WI38 (cell line): ENCODE measurements at regions not wholly inside any gene's neighbourhood (a gene's known extent, or its start where the extent isn't known, plus 50 kb on each side); places are given as distances from the start of the nearest gene placed in this dataset.

Source experiments
- H3K4me3 ChIP-seq: 2 replicates; pipeline ENCODE4 v1.5.1; 2011; ENCODE audit warnings: low read depth, mild to moderate bottlenecking, control low read depth, low read length
- TF ChIP-seq, protein P1 (sequence below): IDR thresholded peaks from 2 replicates; pipeline ENCODE4 v1.5.1; 2012; ENCODE audit warnings: low read depth, mild to moderate bottlenecking, control low read depth, low read length

DNA sequence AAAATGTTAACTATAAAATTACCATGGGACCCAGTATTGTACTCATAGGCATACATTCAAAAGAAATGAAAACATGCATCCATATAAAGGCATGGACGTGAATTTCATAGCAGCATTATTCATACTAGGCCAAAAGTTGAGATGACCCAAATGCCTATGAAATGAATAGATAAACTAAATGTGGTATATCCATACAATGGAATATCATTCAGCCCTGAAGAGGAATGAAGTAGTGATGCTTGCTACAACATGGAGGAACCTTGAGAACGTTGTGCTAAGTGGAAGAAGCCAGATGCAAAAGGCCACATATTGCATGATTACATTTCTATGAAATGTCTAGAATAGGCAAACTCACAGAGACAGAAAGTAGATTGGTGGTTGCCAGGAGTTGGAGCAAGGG is 127.1 kb upstream of the IPO9 start:
- no peak overlapping the region for H3K4me3 ChIP-seq
- TF ChIP-seq, protein P1, sequence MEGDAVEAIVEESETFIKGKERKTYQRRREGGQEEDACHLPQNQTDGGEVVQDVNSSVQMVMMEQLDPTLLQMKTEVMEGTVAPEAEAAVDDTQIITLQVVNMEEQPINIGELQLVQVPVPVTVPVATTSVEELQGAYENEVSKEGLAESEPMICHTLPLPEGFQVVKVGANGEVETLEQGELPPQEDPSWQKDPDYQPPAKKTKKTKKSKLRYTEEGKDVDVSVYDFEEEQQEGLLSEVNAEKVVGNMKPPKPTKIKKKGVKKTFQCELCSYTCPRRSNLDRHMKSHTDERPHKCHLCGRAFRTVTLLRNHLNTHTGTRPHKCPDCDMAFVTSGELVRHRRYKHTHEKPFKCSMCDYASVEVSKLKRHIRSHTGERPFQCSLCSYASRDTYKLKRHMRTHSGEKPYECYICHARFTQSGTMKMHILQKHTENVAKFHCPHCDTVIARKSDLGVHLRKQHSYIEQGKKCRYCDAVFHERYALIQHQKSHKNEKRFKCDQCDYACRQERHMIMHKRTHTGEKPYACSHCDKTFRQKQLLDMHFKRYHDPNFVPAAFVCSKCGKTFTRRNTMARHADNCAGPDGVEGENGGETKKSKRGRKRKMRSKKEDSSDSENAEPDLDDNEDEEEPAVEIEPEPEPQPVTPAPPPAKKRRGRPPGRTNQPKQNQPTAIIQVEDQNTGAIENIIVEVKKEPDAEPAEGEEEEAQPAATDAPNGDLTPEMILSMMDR: no peak

DNA sequence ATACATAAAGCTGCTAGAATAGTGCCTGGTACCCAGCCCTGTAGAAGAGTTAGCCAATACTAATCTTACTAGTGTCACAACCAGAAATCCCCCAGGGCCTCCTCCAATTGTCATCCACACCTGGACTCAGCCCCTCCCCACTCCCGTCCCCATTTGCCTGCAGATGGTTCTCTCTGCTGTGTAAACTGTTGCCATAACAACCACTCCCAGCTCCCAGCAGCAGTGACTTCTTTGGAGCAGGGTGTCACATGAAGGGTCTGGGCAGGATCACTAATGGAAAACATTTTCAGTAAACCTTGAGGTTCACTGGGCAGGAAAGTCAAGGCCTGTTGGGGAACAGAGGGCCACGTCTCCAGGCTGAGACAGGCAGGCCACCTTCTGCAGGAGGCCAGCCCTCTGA is 126.0 kb upstream of the IPO9 start:
- TF ChIP-seq, protein P1: no peak
- no peak overlapping the region for H3K4me3 ChIP-seq

DNA sequence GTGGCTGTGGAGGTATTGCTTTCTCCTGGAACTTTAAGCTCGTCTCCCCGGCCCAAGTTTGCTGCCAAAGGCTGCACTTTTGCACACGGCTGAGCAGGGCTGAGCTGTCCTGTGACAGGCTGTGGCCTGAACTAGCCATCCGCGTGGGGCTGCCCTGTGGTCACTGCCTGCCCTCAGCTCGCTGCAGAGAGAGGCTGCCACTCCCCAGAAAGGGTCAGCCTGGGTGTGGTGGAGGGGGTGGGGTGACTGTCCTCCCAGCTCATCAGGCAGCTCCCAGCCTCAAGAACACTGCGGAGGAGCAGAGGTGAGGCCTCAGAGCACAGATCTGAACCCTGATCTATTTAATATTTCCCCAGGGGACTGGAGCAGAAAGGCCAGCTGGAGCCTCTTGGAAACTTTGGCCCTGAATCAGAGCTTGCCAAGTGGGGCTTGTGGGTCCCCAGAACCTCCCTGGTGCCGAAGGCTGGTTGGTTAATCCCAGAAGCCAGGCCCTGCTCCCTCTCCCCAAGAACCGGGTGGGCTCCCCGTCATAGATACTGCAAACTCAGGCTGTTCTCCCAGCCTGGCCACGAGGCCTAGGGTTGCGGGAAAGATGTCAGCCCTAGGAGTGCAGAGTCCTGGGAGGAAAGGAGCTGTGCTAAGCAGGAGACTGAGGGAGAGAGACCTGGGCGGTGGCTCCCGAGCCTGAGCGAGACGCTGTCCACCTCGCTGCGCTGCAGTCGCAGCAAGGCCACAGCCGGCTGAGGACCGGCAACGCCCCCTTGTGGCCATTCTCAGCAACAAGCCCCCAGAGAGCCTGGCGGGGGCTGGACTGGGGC is 125.1 kb upstream of the IPO9 start:
- H3K4me3 ChIP-seq: no peak overlapping the region
- TF ChIP-seq, protein P1: peak; percentile 80

DNA sequence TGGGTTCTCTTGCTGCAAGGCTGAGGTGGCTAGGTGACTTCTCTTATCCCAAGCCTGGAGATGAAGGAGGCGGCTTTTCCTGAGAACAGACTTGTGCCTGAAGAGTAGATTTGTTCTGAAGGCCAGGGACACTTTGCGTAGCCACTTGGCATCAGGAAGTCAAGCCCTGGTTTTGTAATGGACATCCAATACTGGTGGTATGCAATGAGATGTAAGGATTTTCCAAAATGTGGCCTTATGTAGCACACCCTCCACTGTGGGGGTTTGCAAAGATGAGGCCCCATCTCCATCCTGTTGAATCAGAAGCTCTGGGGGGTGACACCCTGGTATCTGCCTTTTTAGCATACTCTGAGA is 124.5 kb upstream of the IPO9 start:
- TF ChIP-seq, protein P1: no peak
- H3K4me3 ChIP-seq: no peak overlapping the region

DNA sequence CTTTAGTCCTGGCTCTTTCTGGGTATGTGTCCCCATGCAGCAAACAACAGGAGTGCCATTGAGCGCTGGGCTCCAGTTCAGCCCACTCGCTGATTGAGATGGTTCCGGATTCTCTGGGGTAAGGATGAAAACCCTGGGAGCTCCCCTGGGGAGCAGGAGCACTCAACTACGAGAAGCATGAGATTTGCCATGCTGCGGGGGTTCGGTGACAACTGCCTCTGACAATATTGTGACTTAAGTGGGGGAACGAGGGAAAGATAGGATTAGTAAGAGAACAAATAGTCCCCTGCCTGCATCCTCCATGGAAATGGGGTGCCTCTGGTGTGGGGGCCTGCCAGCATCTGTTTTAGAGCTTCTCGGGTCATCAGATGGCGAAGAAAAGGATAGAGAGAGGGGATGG is 123.6 kb upstream of the IPO9 start:
- TF ChIP-seq, protein P1: no peak
- no peak overlapping the region for H3K4me3 ChIP-seq

DNA sequence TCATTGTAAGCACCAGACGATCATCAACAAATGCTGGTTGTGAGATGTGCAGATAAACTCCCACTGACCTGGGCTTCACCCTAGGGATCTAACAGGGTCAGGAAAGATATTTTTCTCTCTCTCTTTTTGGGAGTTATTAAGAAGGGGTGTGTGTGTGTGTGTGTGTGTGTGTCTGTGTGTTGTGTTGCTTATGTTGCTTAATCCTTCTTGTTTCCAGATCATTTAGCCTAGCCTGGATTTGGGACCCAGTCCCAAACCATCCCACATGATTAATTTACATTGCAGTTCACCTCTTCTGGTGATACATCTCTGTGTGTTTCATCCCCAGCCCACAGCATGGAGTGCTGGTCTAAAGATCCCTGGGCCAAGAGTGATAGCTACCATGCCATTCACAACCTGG is 122.8 kb upstream of the IPO9 start:
- H3K4me3 ChIP-seq: no peak overlapping the region
- TF ChIP-seq, protein P1: no peak

DNA sequence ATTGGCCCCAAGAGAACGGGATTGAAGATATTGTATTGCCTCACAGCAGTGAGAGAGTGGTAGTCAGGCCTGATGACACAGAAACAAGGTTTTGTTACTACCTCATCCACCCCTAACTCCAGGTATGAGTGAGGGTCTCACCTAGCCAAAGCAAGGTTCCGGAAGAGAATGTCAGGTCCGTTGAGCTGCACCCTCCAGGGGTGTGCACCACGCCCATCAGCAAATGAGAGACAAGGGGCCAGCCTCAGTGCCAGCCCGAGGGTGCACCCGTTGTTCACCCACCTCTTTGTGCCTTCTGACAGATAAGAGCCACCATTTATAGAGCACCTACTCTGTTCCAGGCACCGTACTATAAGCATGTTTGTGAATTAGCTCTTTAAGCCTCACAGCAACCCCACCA is 121.9 kb upstream of the IPO9 start:
- no peak overlapping the region for H3K4me3 ChIP-seq
- TF ChIP-seq, protein P1: no peak
